B cell (primary cell): ENCODE measurements at regions not wholly inside any gene's neighbourhood (a gene's known extent, or its start where the extent isn't known, plus 50 kb on each side); places are given as distances from the start of the nearest gene placed in this dataset.

Experiments used
- ATAC-seq: fragments of 200-7000 bp; cut with Tn5 transposase; one replicate; pipeline ENCODE4 v1.10.0; 2021; ENCODE audit warnings: low read depth, mild to moderate bottlenecking, moderate number of reproducible peaks, moderate library complexity
- CTCF ChIA-PET: fragments of 350-600 bp; sonication (Branson Sonifier 250); formaldehyde crosslinking; loops from one replicate; lab custom pipeline; 2021; ENCODE audit warnings: antibody characterized with exemption, inconsistent platforms; lab: Charles Lee
- POLR2A ChIA-PET: fragments of 350-600 bp; sonication (Branson Sonifier 250); formaldehyde crosslinking; loops from one replicate; lab custom pipeline; 2021; ENCODE audit warnings: antibody characterized with exemption; lab: Charles Lee
- DNase-seq: peaks from one replicate; pipeline ENCODE4 v3.0.0; 2013
- H2AFZ ChIP-seq: 2 replicates; pipeline ENCODE4 v1.6.1; 2012; ENCODE audit warnings: mild to moderate bottlenecking, low read depth, low read length; ENCODE audit not compliant: insufficient read depth, poor library complexity, severe bottlenecking
- H3K27ac ChIP-seq, 2 donors: 1 replicate in 1 of 2; 2 replicates in 1 of 2; pipeline ENCODE4 v1.5.1; 2012 to 2013; ENCODE audit warnings: low read length in 2 of 2, mild to moderate bottlenecking in 2 of 2, moderate library complexity in 1 of 2
- H3K27me3 ChIP-seq, 4 experiments: fragments of 200-600 bp in 1 of 4; sonication (generic) in 1 of 4; replicated peaks in 1 of 4; 1 replicate in 2 of 4; 2 replicates in 2 of 4; pipeline versions ENCODE4 v1.6.1 to v1.7.0; 2013 to 2016; ENCODE audit warnings: low read length in 3 of 4, mild to moderate bottlenecking in 2 of 4, mixed read lengths in 1 of 4, moderate library complexity in 1 of 4; ENCODE audit not compliant: insufficient read depth in 4 of 4, control insufficient read depth in 3 of 4; ENCODE audit errors: control extremely low read depth in 1 of 4
- H3K36me3 ChIP-seq, 2 experiments: replicated peaks in 1 of 2; 1 replicate in 1 of 2; 2 replicates in 1 of 2; pipeline versions ENCODE4 v1.6.1 to v1.7.1; 2013; ENCODE audit warnings: low read length in 1 of 2; ENCODE audit not compliant: insufficient read depth in 2 of 2, control insufficient read depth in 1 of 2; ENCODE audit errors: control extremely low read depth in 1 of 2, extremely low read depth in 1 of 2
- H3K4me1 ChIP-seq, 2 donors: fragments of 200-600 bp in 1 of 2; sonication (generic) in 1 of 2; 1 replicate in 1 of 2; 2 replicates in 1 of 2; pipeline versions ENCODE4 v1.5.1 to v1.6.1; 2013 to 2017; ENCODE audit warnings: low read length in 2 of 2; ENCODE audit not compliant: control insufficient read depth in 2 of 2, insufficient read depth in 2 of 2
- H3K4me2 ChIP-seq: replicated peaks from 2 replicates; pipeline ENCODE3; 2012; ENCODE audit warnings: mild to moderate bottlenecking, low read depth, low read length; ENCODE audit not compliant: poor library complexity, severe bottlenecking
- H3K4me3 ChIP-seq, 5 experiments: fragments of 200-600 bp in 1 of 5; sonication (generic) in 1 of 5; 1 replicate in 3 of 5; 2 replicates in 2 of 5; pipeline versions ENCODE4 v1.5.1 to v1.7.0; 2011 to 2016; ENCODE audit warnings: low read length in 4 of 5, mild to moderate bottlenecking in 4 of 5, low read depth in 2 of 5, control low read depth in 1 of 5, moderate library complexity in 1 of 5; ENCODE audit not compliant: insufficient read depth in 1 of 5; ENCODE audit errors: control extremely low read depth in 1 of 5, extremely low read depth in 1 of 5
- H3K79me2 ChIP-seq: fragments of 200-600 bp; sonication (generic); one replicate; pipeline ENCODE4 v1.6.0; 2016; ENCODE audit warnings: low read length; ENCODE audit not compliant: control insufficient read depth, insufficient read depth
- H3K9ac ChIP-seq: fragments of 200-600 bp; sonication (generic); 2 replicates; pipeline ENCODE4 v1.6.1; 2017; ENCODE audit warnings: mild to moderate bottlenecking, low read length, moderate library complexity
- H3K9me3 ChIP-seq, 3 donors: one replicate each; pipeline versions ENCODE4 v1.6.1 to v1.7.1; 2013; ENCODE audit warnings: low read length in 2 of 3; ENCODE audit not compliant: control insufficient read depth in 2 of 3, insufficient read depth in 1 of 3; ENCODE audit errors: control extremely low read depth in 1 of 3
- H4K20me1 ChIP-seq: 2 replicates; pipeline ENCODE4 v1.6.0; 2012; ENCODE audit warnings: mild to moderate bottlenecking, low read length; ENCODE audit not compliant: insufficient read depth, control insufficient read depth, poor library complexity, severe bottlenecking
- H3K27ac Mint-ChIP-seq: one replicate; pipeline ENCODE4 v1.8.0; 2021; ENCODE audit warnings: mixed read lengths
- H3K27me3 Mint-ChIP-seq: one replicate; pipeline ENCODE4 v1.8.0; 2021; ENCODE audit warnings: mixed read lengths
- H3K4me1 Mint-ChIP-seq: one replicate; pipeline ENCODE4 v1.8.0; 2021; ENCODE audit warnings: mixed read lengths
- H3K4me3 Mint-ChIP-seq: one replicate; pipeline ENCODE4 v1.8.0; 2021; ENCODE audit warnings: mixed read lengths
- H3K9me3 Mint-ChIP-seq: one replicate; pipeline ENCODE4 v1.8.0; 2022; ENCODE audit warnings: mixed read lengths; ENCODE audit not compliant: insufficient read depth
- CTCF ChIP-seq: fragments of 200-600 bp; IDR thresholded peaks from one replicate; pipeline ENCODE4 v1.8.0; 2022; ENCODE audit warnings: antibody characterized with exemption, mild to moderate bottlenecking
- EZH2 ChIP-seq: IDR thresholded peaks from 2 replicates; pipeline ENCODE4 v1.6.1; 2012; ENCODE audit warnings: borderline replicate concordance, low read depth, mild to moderate bottlenecking, moderate library complexity, low read length; ENCODE audit not compliant: insufficient read depth, poor library complexity, severe bottlenecking
- whole genome bisulfite sequencing: methylation state at CpG from one replicate; pipeline ENCODE4 v1.1.5; 2013; ENCODE audit warnings: missing lambda C conversion rate; ENCODE audit not compliant: insufficient coverage; 5-methylcytosine and 5-hydroxymethylcytosine counted together
- intact Hi-C: fragments of 100-400 bp; cut with micrococcal nuclease; formaldehyde crosslinking; loops from one replicate; pipeline ENCODE4 v1.10.0; 2022

DNA sequence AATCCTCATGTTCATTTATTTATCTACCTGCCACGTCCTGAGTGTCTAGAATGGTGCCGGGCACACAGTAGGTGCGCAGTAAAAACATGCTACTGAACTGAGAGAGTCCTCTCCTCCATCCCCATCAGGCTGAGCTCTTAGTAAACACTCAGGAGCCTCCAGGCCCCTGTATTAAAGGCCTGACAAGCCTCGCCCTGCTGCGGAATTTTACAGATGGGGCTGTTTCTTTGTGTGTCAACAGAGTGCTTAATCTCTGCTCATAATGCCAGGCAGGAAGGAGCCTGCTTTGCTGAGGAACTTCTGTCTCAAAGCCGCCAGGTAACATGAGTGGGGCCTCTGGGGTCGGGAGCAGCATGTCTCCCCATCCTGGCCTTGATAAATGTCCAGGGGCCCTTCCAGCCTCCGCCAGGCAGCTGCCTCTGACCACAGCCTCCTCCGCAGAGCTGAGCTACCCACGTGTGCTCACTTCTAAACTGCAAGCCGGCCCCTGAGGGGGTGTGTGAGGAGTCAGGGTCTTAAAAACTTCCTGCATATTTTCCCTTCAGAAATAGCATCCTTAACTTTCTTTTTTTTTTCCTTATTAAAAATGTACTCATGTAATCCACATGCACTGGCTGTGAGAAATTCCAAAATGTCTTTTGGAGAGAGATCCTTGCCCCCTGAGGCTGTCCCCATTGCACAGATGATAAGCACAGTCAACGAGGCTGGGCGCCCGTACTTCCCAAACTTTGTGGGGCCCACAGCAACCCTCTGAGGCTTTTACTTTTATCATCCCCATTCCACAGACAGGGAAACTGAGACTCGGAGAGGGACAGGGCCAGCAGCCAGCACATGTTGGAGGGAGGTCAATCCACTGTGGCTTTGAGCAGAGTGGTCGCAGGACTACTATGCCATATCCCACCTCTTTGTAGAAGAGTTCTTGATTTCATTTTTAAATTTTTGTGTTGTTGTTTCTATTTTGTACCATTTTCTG lies 116.0 kb upstream of the NCOR2 start:
- ATAC-seq (no peak), DNase-seq (no peak)
- H3K27me3 ChIP-seq = peaks cover 0 to 6% (median 0%) of the 10 kb centered on the region in 4 experiments
- intact Hi-C loops = no loop called here
- Mint-ChIP-seq H3K27me3 (peaks cover 20% of the 10 kb centered on the region), H3K27ac (no peak overlapping the region), H3K4me1 (peaks cover 20% of the 10 kb centered on the region), H3K4me3 (no peak overlapping the region), H3K9me3 (no peaks in the 10 kb centered on the region)
- H3K9ac ChIP-seq = no peak overlapping the region
- TF ChIP-seq EZH2 (no peak), CTCF (no peak)
- no peak overlapping the region for H3K4me3 ChIP-seq
- H2AFZ ChIP-seq = no peak overlapping the region
- ChIA-PET POLR2A (no interaction called here), CTCF (no interaction called here)
- H3K36me3 ChIP-seq = no peaks in the 10 kb centered on the region
- no peaks in the 10 kb centered on the region for H3K79me2 ChIP-seq
- peaks cover 10 to 19% of the 10 kb centered on the region in 2 donors for H3K4me1 ChIP-seq
- 92% methylated on average over 10 of the region's 16 CpGs for WGBS
- H3K4me2 ChIP-seq = no peak overlapping the region
- peaks cover 0 to 10% (median 0%) of the 10 kb centered on the region in 3 donors for H3K9me3 ChIP-seq
- no peaks in the 10 kb centered on the region for H4K20me1 ChIP-seq
- no peak overlapping the region for H3K27ac ChIP-seq
